ENCODE measurements at regions not wholly inside any gene's neighbourhood (a gene's known extent, or its start where the extent isn't known, plus 50 kb on each side); places are given as distances from the start of the nearest gene placed in this dataset.

GRCh38 chr2:176662753-176663152 lies 393.5 kb downstream of the MTX2 start:
- TF ChIP-seq CTCF (IDR thresholded peaks at IDR 0.05), result no peak
- no peak for TF ChIP-seq POLR2A (IDR thresholded peaks at IDR 0.05)

All from Peyer's patch (tissue), 4 donors.